Mesothelial cell of epicardium (in vitro differentiated cells): ENCODE measurements at regions not wholly inside any gene's neighbourhood (a gene's known extent, or its start where the extent isn't known, plus 50 kb on each side); places are given as distances from the start of the nearest gene placed in this dataset.

Source experiments
- DNase-seq, 2 experiments: peaks; one replicate each; pipeline ENCODE4 v3.0.0; 2021; ENCODE audit warnings: low spot score in 2 of 2; ENCODE audit not compliant: unreplicated experiment in 2 of 2
- H3K27ac Mint-ChIP-seq: 2 replicates; pipeline ENCODE4 v1.8.0; 2021; ENCODE audit warnings: mixed read lengths
- H3K27me3 Mint-ChIP-seq: 2 replicates; pipeline ENCODE4 v1.8.0; 2021; ENCODE audit warnings: low read depth, mixed read lengths
- H3K36me3 Mint-ChIP-seq: 2 replicates; pipeline ENCODE4 v1.8.0; 2021; ENCODE audit warnings: mixed read lengths
- H3K4me1 Mint-ChIP-seq: 2 replicates; pipeline ENCODE4 v1.8.0; 2021; ENCODE audit warnings: mixed read lengths
- H3K4me3 Mint-ChIP-seq: 2 replicates; pipeline ENCODE4 v1.8.0; 2021; ENCODE audit warnings: mild to moderate bottlenecking, moderate library complexity, mixed read lengths
- H3K9me3 Mint-ChIP-seq: 2 replicates; pipeline ENCODE4 v1.8.0; 2021; ENCODE audit warnings: mixed read lengths
- TF ChIP-seq, protein P1 (sequence below): fragments of 200-600 bp; sonication (generic); IDR thresholded peaks from one replicate; pipeline ENCODE4 v1.5.0; 2021; ENCODE audit warnings: antibody characterized with exemption; ENCODE audit not compliant: unreplicated experiment

DNA sequence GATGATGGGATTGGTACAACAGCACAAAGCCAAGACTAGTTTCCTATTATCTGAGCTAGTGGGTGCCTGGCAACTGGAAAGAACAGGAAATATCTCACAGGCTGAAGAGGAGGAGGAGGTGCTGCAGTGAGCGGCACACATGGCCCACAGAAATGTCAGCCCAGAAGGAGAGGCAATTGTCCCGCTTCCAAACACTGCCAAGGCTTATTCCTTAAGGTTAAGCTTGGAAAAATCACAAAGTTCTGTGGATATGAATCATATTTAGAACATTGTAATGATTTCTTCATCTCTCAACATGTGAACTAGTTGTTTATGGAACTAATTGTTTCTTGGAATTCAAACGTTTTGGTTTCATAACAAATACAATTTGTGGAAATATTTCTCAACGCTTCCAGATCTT is 1019.5 kb upstream of the SEMA6A start:
- TF ChIP-seq, protein P1, sequence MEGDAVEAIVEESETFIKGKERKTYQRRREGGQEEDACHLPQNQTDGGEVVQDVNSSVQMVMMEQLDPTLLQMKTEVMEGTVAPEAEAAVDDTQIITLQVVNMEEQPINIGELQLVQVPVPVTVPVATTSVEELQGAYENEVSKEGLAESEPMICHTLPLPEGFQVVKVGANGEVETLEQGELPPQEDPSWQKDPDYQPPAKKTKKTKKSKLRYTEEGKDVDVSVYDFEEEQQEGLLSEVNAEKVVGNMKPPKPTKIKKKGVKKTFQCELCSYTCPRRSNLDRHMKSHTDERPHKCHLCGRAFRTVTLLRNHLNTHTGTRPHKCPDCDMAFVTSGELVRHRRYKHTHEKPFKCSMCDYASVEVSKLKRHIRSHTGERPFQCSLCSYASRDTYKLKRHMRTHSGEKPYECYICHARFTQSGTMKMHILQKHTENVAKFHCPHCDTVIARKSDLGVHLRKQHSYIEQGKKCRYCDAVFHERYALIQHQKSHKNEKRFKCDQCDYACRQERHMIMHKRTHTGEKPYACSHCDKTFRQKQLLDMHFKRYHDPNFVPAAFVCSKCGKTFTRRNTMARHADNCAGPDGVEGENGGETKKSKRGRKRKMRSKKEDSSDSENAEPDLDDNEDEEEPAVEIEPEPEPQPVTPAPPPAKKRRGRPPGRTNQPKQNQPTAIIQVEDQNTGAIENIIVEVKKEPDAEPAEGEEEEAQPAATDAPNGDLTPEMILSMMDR: no peak
- Mint-ChIP-seq H3K27me3 (no peaks in the 10 kb centered on the region), H3K4me3 (no peak overlapping the region), H3K36me3 (peaks cover 2% of the 10 kb centered on the region), H3K27ac (no peak overlapping the region), H3K4me1 (no peaks in the 10 kb centered on the region), H3K9me3 (peaks cover 4% of the 10 kb centered on the region)
- no peak for DNase-seq

DNA sequence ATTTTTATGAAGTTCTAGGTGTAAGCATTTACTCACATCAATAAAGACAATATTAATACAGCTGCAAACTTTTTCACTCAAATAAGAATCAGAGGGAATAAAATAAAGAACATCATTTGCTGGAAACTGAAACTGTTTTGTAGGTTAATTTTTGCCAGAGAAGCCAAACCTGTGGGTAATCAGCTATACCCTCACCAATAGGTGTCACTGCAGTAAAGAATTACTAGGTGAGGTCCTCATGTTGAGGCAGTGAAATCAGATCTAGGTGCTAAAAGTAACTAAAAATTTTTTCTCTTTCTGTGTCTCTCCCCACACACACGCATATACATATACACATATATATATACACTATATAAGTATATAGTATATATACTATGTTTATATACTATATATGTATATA is 1016.3 kb upstream of the SEMA6A start:
- DNase-seq: no peak
- Mint-ChIP-seq H3K4me3 (no peak overlapping the region), H3K27ac (no peak overlapping the region), H3K27me3 (no peaks in the 10 kb centered on the region), H3K36me3 (no peaks in the 10 kb centered on the region), H3K9me3 (no peaks in the 10 kb centered on the region), H3K4me1 (no peaks in the 10 kb centered on the region)
- TF ChIP-seq, protein P1: no peak

DNA sequence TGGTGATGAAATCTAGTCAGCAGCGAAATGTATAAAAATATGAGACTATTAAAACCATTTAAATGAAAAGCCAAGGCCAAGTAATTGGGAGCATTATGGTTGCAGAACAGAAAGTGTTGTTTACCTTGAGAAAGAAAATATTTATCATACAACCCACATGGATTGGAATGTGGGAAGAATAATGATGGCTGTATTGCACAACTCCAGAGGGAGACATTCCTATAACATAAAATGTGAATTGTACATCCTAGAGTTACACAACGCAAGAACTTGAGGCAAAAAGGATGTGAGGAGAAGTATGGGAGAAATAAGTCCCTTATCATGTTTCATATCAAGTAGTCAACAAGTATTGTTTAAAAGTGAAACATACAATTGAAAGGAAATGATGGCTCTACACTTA is 1014.0 kb upstream of the SEMA6A start:
- DNase-seq: no peak
- Mint-ChIP-seq H3K27me3 (no peaks in the 10 kb centered on the region), H3K9me3 (no peaks in the 10 kb centered on the region), H3K4me1 (no peaks in the 10 kb centered on the region), H3K27ac (no peak overlapping the region), H3K4me3 (no peak overlapping the region), H3K36me3 (no peaks in the 10 kb centered on the region)
- TF ChIP-seq, protein P1: no peak

DNA sequence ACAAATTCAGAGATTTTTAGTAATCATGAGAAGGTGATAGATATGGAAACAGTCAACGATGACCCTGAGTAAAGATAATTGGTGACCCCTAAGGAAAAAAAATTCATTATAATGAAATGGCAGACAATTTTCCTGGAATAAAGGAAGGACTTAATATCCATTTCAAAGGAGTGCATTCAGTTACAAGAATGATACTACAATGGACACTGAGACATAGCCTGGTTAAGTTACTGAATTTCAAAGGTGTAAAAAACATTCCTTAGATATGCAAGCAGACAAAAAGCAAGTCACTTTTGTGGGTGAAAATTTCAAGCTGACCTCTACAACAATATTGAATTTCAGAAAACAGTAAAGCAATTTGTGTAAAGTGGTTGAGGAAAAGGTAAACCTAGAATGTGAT is 1012.5 kb upstream of the SEMA6A start:
- Mint-ChIP-seq H3K9me3 (no peaks in the 10 kb centered on the region), H3K4me1 (no peaks in the 10 kb centered on the region), H3K27me3 (peaks cover 5% of the 10 kb centered on the region), H3K27ac (no peak overlapping the region), H3K4me3 (no peak overlapping the region), H3K36me3 (no peaks in the 10 kb centered on the region)
- DNase-seq: no peak
- TF ChIP-seq, protein P1: no peak

DNA sequence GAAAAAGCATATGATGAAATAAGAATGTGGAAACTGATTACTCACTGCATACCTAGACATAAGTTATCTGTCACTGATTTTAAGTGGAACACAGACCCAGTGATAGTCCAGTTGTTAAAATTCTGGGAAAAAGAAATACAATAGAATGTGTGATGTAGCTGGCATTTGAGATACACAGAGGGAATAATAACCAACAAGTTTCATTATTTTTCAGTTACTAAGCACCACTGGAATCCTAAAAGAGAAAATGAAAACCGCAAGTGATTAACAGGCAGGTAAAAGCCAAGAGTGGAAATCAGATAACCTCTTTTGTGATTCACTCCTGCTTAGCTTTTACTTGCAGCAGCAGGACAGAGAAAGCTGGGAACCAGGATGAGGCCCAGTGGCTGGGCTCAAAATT is 994.0 kb upstream of the SEMA6A start:
- Mint-ChIP-seq H3K27ac (no peak overlapping the region), H3K27me3 (no peaks in the 10 kb centered on the region), H3K9me3 (peaks cover 4% of the 10 kb centered on the region), H3K4me3 (no peak overlapping the region), H3K4me1 (peaks cover 10% of the 10 kb centered on the region), H3K36me3 (no peaks in the 10 kb centered on the region)
- TF ChIP-seq, protein P1: no peak
- DNase-seq: no peak

DNA sequence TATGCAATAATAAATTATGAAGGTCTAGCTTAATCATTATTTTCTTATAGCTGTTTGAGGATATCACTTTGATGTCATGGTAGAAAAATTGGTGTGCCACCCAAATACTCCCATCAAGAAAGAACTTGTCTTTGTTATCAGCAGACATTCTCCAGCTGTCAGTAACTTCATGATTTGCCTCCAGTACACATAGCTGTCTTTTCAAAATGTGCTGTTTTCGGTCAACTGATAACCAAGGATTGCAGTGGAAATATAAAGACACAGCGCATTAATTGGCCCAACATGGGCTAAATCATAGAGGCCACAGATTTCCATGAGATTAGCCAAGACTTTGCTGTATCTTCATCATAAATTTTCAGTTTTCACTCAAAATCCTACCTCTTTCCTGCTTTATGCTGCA is 993.5 kb upstream of the SEMA6A start:
- H3K9me3 Mint-ChIP-seq: peaks cover 4% of the 10 kb centered on the region

More for the DNA sequence above, 993.5 kb upstream of the SEMA6A start:
- DNase-seq: no peak
- Mint-ChIP-seq H3K27ac (no peak overlapping the region), H3K27me3 (no peaks in the 10 kb centered on the region), H3K4me3 (no peak overlapping the region), H3K4me1 (peaks cover 10% of the 10 kb centered on the region), H3K36me3 (no peaks in the 10 kb centered on the region)
- TF ChIP-seq, protein P1: no peak
